ENCODE measurements at regions not wholly inside any gene's neighbourhood (a gene's known extent, or its start where the extent isn't known, plus 50 kb on each side); places are given as distances from the start of the nearest gene placed in this dataset.

GRCh38 chr2:167859676-167860075 is 387.7 kb downstream of the STK39 start:
- no peak for TF ChIP-seq CTCF (IDR thresholded peaks at IDR 0.05)
- no peak for TF ChIP-seq POLR2A (IDR thresholded peaks at IDR 0.05)
